Activated T-helper 1 cell treated with anti-CD3 and anti-CD28 coated beads, Interleukin-2, amount 50 U/mL, for 16 hours (primary cell): ENCODE measurements at regions not wholly inside any gene's neighbourhood (a gene's known extent, or its start where the extent isn't known, plus 50 kb on each side); places are given as distances from the start of the nearest gene placed in this dataset.
"Not testable (repeated sequence)": the region's sequence is repeated elsewhere in the genome, so short reads cannot be mapped to it uniquely, and the experiment has no call there.

Experiments used
- DNase-seq, 2 donors: peaks; one replicate each; pipeline ENCODE4 v3.0.0-alpha.2; 2020; ENCODE audit warnings: low read depth in 1 of 2, low spot score in 1 of 2

GRCh38 chr6:167661552-167662044 is 165.1 kb upstream of the AFDN start:
- no peak for DNase-seq

DNA sequence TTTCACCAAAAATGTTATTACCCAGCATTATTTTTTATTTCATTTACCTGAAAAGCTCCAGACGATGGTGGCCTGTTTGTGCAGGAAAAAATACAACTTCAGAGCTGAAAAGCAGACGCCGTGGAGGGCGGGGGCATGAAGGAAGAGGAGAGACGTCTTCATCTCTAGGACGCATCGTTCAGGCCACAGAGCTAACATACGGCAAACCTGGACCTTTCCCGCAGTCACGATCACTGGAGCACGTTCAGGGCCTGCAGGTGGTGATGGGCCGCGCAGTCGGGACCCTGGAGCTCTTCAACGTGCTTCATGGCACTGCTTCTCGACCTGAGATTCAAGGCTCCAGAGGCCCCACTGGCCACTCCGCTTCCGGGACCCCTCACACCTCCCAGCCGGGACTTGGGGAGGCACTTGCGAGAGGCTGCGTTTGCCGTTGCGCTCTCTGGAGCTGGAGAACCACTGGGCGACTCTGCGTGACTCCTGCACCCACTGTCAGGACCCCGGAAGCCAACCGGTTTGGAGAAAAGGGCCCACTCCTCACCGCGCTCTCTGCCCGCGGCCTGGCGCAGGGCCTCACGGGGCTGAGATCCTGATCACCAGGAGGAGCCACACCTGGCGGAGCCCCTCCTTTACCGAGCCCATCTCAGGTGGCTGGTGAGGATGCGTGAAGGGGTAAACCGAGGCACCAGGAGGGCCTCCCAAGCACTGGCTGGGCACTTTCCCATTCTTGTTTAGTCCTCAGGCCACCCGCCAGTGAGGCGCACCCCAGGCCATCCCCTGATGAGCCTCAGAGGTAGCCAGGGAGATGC is 164.4 kb upstream of the AFDN start:
- DNase-seq, result no peak

DNA sequence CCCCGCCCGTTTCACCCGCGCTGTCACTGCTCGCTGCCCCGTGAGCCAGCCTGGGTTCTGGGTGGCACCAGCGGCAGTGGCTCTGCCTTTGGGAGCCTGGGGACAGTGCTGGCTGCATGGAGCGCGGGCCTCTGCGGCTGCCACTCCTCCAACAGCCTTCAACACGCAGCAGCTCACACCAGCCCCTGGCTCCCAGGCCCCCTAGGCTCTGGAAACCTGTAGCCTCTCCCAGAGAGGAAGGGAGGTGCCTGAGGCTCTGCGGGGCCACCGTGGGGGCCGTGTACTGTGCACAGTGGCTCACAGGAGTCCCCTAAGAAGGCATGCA is 163.9 kb upstream of the AFDN start:
- no peak for DNase-seq

- no peak for DNase-seq
Measured at GRCh38 chr6:167663316-167663715, 163.4 kb upstream of the AFDN start.

- DNase-seq, result no peak
Measured at GRCh38 chr6:167663784-167664443, 162.8 kb upstream of the AFDN start.

DNA sequence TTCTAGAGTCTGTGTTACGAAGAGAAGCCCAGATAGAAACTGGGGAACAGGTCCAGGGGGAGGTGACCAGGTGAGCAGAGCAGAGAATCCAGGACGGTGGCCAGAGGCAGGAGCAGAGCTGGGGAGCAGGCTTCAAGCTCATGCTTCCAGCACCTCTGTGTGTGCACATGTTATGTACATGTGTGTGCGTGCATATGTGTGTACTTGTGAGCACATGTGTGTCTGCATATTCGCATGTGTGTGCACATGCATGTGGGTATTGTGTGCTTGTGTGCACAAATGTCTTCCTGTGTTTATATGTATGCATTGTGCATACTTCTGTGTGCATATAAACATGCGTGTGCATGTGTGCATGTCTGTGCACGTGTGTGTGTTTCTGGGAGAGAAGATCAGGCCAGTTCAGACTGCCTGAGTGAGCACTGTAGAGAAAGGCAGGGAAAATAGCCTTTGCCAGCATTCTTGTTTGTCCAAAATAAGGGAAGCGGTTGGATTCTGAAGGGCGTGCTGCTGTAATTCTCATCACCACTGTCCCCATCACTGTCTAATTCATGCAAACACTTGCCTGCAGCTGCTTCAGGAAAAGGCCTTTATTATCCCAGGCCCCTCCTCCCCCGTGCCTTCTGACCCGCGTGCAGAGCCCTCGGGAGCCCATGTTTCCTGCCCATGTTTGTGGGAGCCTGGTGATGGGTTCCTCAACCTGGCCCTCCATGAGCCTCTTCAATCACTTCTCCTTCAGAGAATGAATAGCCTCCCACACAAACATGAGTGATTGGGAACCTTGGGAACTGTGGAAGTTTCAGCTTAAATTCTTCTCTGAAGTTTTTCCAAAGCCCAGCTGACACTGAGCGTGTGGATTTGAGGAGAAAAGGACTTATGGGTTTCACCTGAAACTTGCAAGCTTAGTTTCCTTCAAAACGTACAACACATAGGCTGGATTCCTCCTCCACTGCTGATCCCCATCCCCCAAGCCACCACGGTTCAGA is 161.7 kb upstream of the AFDN start:
- no peak for DNase-seq

DNA sequence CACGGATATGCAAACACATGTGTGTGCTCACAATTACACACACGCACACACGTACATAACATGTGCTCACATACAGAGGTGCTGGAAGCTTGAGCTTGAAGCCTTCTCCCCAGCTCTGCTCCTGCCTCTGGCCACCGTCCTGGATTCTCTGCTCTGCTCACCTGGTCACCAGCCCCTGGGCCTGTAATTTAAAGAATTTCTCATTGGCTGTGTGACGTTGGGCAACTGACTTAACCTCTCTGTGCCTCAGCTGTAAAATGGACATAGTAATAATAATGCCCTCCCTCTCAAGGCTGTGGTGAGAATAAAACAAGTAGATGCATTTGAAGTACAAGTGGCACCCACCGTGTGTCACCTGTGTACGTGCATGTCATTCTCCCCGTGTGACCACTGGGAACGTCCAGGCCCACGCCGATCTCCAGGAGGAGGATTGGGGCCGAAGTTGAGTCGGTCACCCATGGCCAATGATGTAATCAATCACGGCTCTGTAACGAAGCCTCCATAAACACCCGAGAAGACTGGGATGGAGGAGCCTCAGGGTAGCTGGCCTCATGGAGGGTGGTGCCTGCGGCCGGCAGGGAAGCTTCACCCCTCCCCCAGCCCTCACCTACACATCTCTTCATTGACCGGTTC is 160.9 kb upstream of the AFDN start:
- DNase-seq, result no peak

GRCh38 chr6:167666571-167667203 is 160.0 kb upstream of the AFDN start:
- DNase-seq, result no peak

DNA sequence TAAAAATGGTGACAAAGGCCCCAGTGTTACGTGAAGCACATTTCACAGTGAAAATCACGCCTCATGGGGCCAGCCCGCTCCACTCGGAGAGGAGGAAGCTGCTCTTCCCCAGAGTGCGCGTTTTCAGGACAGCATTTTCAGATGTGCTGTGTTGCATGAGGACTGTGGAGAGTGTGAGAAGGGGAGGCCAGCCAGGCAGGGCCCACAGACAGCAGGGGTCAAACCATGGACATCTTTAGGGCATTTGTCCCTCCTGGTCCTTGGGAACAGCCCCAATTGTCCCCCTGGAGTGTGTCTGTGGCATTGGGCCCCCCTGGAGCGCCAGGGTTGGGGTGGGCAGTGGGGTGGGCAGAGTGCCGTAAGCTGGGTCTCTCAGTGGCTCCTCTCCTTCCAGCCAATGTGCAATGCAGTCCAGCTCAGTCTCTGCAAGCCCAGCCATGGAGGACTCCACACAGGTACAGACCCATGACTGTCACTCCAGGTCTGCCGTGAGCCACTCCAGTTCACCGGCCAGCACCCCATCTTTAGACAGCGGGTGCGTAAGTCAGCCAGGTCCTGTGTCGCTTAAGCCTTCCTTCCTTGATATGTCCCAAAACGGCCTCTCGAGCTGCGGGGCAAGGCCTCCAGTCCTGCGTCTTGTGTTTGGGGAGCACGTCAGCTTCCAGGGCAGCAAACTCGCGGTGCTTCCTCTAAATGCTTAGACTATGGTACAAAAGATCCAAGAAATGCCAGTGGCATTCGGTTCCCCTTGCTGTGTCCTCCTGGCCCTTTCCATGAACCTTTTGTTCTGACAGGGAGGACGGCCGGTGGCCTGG is 159.3 kb upstream of the AFDN start:
- no peak for DNase-seq

DNA sequence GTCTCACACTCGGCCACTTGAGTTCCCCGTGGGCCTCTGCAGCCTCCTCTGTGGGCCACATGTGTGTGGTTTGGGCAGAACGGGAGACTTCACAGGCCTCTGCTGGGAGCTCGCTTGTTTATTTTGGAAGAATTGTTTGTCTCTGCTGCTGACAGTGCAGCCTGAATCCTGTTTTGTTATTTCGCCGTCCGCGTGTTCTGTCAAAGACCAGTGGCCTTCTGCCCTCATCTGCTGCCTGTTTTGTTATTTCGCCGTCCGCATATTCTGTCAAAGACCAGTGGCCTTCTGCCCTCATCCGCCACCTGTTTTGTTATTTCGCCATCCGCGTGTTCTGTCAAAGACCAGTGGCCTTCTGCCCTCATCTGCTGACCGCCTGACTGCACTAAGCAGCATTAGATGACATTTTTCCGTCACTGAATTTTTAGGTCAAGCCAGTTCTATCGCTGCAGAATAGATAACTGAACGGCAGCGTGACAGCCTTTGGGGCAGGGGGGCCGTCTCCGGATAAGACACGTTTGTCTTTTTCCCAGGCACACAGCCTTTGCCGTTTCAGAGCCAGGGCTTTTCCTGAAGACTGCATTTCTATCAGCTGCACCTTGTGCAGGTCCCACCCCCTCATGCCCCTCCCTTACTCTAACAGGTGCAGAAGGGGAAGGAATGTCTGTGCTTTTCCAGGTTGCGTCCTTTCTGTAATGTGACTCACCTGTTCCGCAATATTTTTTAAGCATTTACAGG is 158.5 kb upstream of the AFDN start:
- no peak for DNase-seq

DNA sequence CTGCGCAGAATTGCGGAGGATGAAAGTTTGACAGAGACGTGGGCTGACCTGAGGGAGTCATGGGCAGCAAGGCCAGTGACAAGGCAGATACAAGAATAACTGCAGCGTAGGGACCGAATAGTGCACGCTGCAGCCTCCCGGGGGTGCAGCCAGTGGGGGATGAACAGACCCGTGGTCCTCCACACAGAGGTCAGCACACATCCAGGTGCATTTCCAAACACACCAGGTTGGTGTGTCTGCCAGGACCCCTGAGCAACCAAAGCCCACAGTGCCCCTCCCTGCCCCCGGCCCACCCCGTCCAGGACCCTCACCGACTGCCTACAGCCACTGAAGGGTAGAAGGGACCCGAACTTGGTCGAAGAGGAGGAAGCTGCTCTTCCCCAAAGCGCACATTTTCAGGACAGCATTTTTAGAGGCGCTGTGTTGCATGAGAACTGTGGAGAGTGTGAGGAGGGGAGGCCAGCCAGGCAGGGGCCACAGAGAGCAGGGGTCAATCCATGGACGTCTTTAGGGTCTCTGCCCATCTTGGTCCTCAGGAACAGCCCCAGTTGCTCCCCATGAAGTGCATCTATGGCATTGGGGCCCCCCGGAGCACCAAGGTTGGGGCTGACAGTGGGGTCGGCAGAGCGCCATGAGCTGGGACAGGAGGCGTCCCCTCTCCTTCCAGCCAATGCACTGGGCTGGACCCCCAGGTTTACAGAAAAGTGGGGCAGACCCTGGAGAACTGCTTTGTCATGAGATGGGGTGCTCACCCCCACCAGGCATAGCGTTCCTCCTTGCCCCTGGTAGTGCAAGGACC is 157.8 kb upstream of the AFDN start:
- DNase-seq, result no peak

GRCh38 chr6:167669553-167669849 is 157.2 kb upstream of the AFDN start:
- DNase-seq, result no peak

DNA sequence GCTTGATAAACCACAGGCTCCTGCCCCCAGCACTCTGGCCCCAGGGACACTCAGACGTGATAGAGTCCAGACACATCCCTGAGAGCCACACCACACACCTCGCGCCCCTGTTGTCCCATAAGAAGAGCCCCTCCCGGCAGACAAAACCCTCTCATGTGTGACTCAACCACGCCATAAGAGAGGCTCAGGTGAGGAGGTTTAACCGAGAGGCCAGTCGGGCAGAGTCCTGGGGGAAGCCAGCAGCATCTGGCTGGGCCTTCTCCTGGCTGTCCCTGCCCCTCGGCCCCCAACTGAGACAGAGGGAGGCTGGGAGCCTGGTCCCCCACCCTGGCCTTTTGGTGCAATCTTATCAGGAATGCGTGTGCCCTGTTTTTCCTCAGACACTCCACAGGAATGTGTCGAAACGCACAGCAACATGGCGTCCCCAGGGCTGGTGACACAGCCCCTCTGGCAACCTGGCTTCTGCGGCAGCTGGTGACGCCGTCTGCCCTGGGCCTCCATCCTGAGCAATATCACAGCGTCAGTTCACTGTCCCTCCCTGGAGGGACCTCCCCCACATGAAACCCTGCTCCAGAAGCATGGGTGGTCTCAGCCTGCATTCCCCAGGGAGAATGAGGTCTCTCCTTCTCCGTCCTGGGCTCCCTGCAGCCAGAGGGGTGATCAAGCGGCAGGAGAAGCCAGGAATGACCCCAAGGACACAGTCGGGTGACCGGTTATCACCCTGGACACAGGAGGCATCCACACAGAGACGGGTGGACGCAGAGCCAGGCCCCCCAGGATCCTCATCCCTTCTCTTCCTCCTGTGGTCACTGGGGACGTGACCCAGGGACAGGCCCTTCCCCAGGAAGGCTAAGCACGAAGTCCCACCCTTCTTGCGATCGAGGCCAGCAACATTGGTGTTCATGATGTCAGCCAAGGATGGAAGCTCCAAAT is 156.6 kb upstream of the AFDN start:
- no peak for DNase-seq

GRCh38 chr6:167670938-167671338 is 155.8 kb upstream of the AFDN start:
- DNase-seq, result no peak

GRCh38 chr6:167671379-167671976 is 155.2 kb upstream of the AFDN start:
- DNase-seq, result not testable (repeated sequence)

GRCh38 chr6:167671977-167672687 is 154.6 kb upstream of the AFDN start:
- DNase-seq, result no peak
